Liver (tissue), 3 donors: ENCODE measurements at regions not wholly inside any gene's neighbourhood (a gene's known extent, or its start where the extent isn't known, plus 50 kb on each side); places are given as distances from the start of the nearest gene placed in this dataset.

Experiments
- CTCF ChIP-seq: fragments of 150-350 bp; IDR thresholded peaks from 2 replicates; pipeline ENCODE4 v1.5.1; 2017; ENCODE audit warnings: improper control_type of control experiment, low read depth, low read length; ENCODE audit not compliant: missing input control
- EGR1 ChIP-seq, 2 donors: IDR thresholded peaks; 2 replicates each; pipeline ENCODE4 v1.6.1; 2016 to 2018; ENCODE audit warnings: antibody characterized with exemption in 2 of 2, low read depth in 2 of 2
- FOXA1 ChIP-seq: IDR thresholded peaks from 2 replicates; pipeline ENCODE4 v1.6.1; 2016; ENCODE audit warnings: antibody characterized with exemption
- REST ChIP-seq: IDR thresholded peaks from 2 replicates; pipeline ENCODE4 v1.6.1; 2016; ENCODE audit warnings: antibody characterized with exemption, mild to moderate bottlenecking
- donor health status: healthy.
- donor health status: healthy.

- TF ChIP-seq REST (no peak), FOXA1 (no peak), EGR1 (IDR thresholded peaks at IDR 0.05; ENCODE audit: low read depth in 2 of 2) (no peak), CTCF (no peak)
Observed at GRCh38 chr9:95755421-95755730, 120.1 kb upstream of the ERCC6L2 start.
